ENCODE measurements at regions not wholly inside any gene's neighbourhood (a gene's known extent, or its start where the extent isn't known, plus 50 kb on each side); places are given as distances from the start of the nearest gene placed in this dataset.

DNA sequence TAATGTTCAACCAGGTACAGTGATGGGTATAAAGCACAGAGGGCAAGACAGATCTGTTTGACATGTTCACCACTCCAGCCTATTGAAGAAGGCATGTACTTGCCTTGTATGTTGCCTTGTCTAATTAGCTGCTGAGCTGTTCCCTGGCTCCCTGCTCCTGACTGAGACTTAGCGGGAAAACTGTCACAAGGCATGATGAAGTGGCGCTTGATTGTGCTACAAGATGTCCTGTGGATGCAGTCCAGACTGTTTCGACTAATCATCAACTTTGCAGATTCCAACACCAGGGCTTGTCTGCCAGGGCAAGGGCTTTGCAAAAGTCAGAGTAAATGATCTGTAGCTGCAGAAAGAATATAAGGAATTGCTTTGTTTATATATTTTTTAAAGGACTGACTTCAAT, 136.2 kb upstream of the NRBF2 start:
- no peak for TF ChIP-seq CTCF (IDR thresholded peaks at IDR 0.05)
- TF ChIP-seq POLR2A (IDR thresholded peaks at IDR 0.05) = no peak
